Thyroid gland (tissue), 4 donors: ENCODE measurements at regions not wholly inside any gene's neighbourhood (a gene's known extent, or its start where the extent isn't known, plus 50 kb on each side); places are given as distances from the start of the nearest gene placed in this dataset.

Experiments
- DNase-seq, 2 donors: peaks; one replicate each; pipeline ENCODE4 v3.0.0-alpha.2; 2019
- H3K27ac ChIP-seq, 3 donors: fragments of 200-600 bp; sonication (generic); 1 replicate in 2 of 3; 2 replicates in 1 of 3; pipeline ENCODE4 v1.5.1; 2016 to 2019; ENCODE audit warnings: mild to moderate bottlenecking in 1 of 3, moderate library complexity in 1 of 3
- H3K27me3 ChIP-seq: fragments of 200-600 bp; sonication (generic); one replicate; pipeline ENCODE4 v1.5.1; 2019
- H3K36me3 ChIP-seq, 2 donors: fragments of 200-600 bp; sonication (generic); one replicate each; pipeline ENCODE4 v1.5.1; 2016 to 2019
- H3K4me1 ChIP-seq, 2 donors: fragments of 200-600 bp; sonication (generic); one replicate each; pipeline ENCODE4 v1.5.1; 2017 to 2019
- H3K4me3 ChIP-seq, 3 donors: fragments of 200-600 bp; sonication (generic); replicated peaks in 1 of 3; 1 replicate in 2 of 3; 2 replicates in 1 of 3; pipeline ENCODE4 v1.5.1; 2016; ENCODE audit warnings: mild to moderate bottlenecking in 1 of 3
- H3K9me3 ChIP-seq: fragments of 200-600 bp; sonication (generic); one replicate; pipeline ENCODE4 v1.5.1; 2017
- POLR2A ChIP-seq, 2 donors: fragments of 450-650 bp; IDR thresholded peaks; one replicate each; pipeline ENCODE4 v1.6.1; 2017; ENCODE audit warnings: antibody characterized with exemption in 2 of 2, mild to moderate bottlenecking in 2 of 2, moderate library complexity in 1 of 2
- WGBS, 2 donors: methylation state at CpG; one replicate each; pipeline ENCODE4 v1.1.5; 2017; 5-methylcytosine and 5-hydroxymethylcytosine counted together
- intact Hi-C: fragments of 100-400 bp; cut with DNase I; formaldehyde crosslinking; loops from one replicate; pipeline ENCODE4 v1.15.1; 2023
- TF ChIP-seq, protein P1 (sequence below), 6 experiments: fragments of 200-600 bp in 3 of 6; fragments of 450-650 bp in 3 of 6; sonication (generic) in 3 of 6; IDR thresholded peaks; one replicate each; pipeline ENCODE4 v1.5.1; 2016 to 2019; ENCODE audit warnings: antibody characterized with exemption in 6 of 6, mild to moderate bottlenecking in 2 of 6, inconsistent platforms in 1 of 6, moderate library complexity in 1 of 6

DNA sequence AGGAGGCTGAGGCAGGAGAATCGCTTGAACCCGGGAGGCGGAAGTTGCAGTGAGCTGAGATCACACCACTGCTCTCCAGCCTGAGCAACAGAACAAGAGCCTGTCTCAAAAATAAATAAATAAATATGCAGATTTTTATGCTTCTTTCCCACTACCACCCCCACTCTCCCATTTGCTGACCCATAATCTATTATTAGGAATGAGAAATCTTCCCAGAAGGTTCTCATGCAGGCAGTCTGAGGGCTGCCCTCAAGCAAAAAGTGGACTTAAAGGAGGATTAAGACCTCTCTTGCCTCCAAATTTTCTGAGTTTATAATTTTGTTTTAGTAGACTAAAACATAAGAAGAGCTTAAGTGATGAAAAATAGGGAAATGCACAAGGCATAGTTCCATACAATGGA is 85.2 kb upstream of the TOMM7 start:
- Histone ChIP-seq H3K4me3 (no peak overlapping the region), H3K36me3 (no peaks in the 10 kb centered on the region), H3K27me3 (no peaks in the 10 kb centered on the region), H3K27ac (no peak overlapping the region), H3K9me3 (no peaks in the 10 kb centered on the region), H3K4me1 (no peaks in the 10 kb centered on the region)
- 92 to 98% methylated on average over 3 of the region's 3 CpGs for WGBS, 2 donors
- no peak for DNase-seq
- intact Hi-C loops, result no loop called here
- TF ChIP-seq, protein P1, sequence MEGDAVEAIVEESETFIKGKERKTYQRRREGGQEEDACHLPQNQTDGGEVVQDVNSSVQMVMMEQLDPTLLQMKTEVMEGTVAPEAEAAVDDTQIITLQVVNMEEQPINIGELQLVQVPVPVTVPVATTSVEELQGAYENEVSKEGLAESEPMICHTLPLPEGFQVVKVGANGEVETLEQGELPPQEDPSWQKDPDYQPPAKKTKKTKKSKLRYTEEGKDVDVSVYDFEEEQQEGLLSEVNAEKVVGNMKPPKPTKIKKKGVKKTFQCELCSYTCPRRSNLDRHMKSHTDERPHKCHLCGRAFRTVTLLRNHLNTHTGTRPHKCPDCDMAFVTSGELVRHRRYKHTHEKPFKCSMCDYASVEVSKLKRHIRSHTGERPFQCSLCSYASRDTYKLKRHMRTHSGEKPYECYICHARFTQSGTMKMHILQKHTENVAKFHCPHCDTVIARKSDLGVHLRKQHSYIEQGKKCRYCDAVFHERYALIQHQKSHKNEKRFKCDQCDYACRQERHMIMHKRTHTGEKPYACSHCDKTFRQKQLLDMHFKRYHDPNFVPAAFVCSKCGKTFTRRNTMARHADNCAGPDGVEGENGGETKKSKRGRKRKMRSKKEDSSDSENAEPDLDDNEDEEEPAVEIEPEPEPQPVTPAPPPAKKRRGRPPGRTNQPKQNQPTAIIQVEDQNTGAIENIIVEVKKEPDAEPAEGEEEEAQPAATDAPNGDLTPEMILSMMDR (IDR thresholded peaks at IDR 0.05), result no peak
- TF ChIP-seq POLR2A (IDR thresholded peaks at IDR 0.05), result no peak

DNA sequence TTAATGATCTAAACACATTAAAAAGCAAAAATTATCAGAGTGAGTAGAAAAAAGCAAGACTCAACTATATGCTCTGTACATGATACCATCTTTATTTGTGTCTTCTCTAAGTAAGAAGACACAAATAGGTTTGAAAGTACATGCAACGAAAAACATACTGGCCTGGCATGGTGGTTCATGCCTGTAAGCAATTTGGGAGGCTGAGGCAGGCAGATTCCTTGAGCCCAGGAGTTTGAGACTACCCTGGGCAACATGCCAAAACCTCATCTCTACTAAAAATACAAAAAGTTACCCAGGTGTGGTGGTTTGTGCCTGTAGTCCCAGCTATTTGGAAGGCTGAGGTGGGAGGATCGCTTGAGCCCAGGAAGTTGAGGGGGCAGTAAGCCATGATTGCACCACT is 78.1 kb upstream of the TOMM7 start:
- Histone ChIP-seq H3K9me3 (no peaks in the 10 kb centered on the region), H3K4me3 (no peak overlapping the region), H3K27ac (no peak overlapping the region), H3K4me1 (no peaks in the 10 kb centered on the region), H3K36me3 (no peaks in the 10 kb centered on the region), H3K27me3 (no peaks in the 10 kb centered on the region)
- WGBS, 2 donors, result 75 to 89% methylated on average over 2 of the region's 2 CpGs
- DNase-seq, result no peak
- intact Hi-C loops, result no loop called here
- TF ChIP-seq, protein P1 (IDR thresholded peaks at IDR 0.05), result no peak

DNA sequence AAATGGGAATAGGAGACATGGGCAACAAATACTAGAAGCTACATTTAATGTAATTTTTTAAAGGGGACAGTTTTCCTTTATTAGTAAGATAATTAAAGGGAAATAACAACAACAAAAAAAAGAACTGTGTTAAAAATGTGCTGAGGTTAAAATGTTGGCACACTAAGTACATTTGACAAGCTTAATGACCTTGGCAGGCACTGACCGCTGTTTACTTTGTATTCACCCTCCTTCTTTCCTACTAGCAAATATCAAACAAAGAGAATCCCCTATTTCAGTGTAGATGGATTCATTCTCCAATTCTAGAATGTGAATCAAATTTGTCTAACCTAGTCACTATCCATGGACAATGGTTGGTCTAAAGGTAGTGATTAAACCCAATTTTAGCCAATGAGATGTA is 77.5 kb upstream of the TOMM7 start:
- TF ChIP-seq POLR2A (IDR thresholded peaks at IDR 0.05), result no peak
- TF ChIP-seq, protein P1 (IDR thresholded peaks at IDR 0.05), result no peak
- Histone ChIP-seq H3K27ac (no peak overlapping the region), H3K27me3 (no peaks in the 10 kb centered on the region), H3K4me3 (no peak overlapping the region), H3K9me3 (no peaks in the 10 kb centered on the region), H3K36me3 (no peaks in the 10 kb centered on the region), H3K4me1 (no peaks in the 10 kb centered on the region)
- intact Hi-C loops, result no loop called here
- WGBS, 2 donors, result 76 to 79% methylated on average over 1 of the region's 1 CpG
- no peak for DNase-seq

DNA sequence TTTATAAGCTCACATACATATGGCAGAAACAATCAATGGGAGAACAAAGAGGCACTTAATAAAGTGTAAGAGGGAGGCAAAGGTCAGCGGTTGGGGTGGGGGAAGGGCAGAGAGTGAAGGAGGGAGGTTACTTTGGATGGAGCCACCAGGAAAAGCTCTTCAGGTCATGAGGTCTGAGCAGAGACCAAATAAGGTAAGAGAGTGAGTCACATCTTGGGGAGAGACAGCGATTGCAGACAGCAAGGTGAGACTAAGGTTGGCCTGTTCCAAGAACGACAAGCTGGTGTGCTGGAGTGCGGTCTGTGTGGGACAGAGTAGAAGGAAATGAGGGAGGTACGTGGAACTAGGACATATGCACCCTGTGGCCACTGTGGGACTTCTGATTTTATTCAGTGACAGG is 74.3 kb upstream of the TOMM7 start:
- H3K4me3 ChIP-seq, result no peak overlapping the region
- no peaks in the 10 kb centered on the region for H3K27me3 ChIP-seq
- 81 to 88% methylated on average over 5 of the region's 5 CpGs for WGBS, 2 donors
- intact Hi-C loops, result no loop called here
- no peaks in the 10 kb centered on the region for H3K9me3 ChIP-seq
- no peaks in the 10 kb centered on the region for H3K4me1 ChIP-seq
- H3K27ac ChIP-seq, result no peak overlapping the region
- no peaks in the 10 kb centered on the region for H3K36me3 ChIP-seq
- DNase-seq, result no peak
- TF ChIP-seq POLR2A (IDR thresholded peaks at IDR 0.05), result no peak
- TF ChIP-seq, protein P1 (IDR thresholded peaks at IDR 0.05), result no peak

DNA sequence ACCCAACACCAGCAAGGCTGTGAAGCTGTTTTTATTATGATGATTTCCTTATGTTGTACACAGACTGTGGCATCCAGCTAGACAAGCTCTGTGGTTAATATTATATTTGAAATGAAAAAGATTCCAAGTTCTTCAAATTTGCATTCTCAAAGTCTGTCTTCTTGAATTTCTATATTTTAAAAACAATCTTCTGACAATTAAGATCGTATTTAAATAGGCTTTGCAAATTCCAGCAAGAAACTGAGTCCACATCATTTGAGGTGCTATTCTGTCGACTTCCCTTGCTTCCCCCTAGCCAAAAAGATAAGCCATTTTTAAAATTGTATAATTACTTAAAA is 73.1 kb upstream of the TOMM7 start:
- no peak for TF ChIP-seq POLR2A (IDR thresholded peaks at IDR 0.05)
- H3K27ac ChIP-seq, result no peak overlapping the region
- WGBS, 2 donors, result 79 to 81% methylated on average over 2 of the region's 2 CpGs
- DNase-seq, result no peak
- H3K4me1 ChIP-seq, result no peaks in the 10 kb centered on the region
- no peak overlapping the region for H3K4me3 ChIP-seq
- no peaks in the 10 kb centered on the region for H3K27me3 ChIP-seq
- no peaks in the 10 kb centered on the region for H3K36me3 ChIP-seq
- intact Hi-C loops, result no loop called here
- H3K9me3 ChIP-seq, result no peaks in the 10 kb centered on the region

DNA sequence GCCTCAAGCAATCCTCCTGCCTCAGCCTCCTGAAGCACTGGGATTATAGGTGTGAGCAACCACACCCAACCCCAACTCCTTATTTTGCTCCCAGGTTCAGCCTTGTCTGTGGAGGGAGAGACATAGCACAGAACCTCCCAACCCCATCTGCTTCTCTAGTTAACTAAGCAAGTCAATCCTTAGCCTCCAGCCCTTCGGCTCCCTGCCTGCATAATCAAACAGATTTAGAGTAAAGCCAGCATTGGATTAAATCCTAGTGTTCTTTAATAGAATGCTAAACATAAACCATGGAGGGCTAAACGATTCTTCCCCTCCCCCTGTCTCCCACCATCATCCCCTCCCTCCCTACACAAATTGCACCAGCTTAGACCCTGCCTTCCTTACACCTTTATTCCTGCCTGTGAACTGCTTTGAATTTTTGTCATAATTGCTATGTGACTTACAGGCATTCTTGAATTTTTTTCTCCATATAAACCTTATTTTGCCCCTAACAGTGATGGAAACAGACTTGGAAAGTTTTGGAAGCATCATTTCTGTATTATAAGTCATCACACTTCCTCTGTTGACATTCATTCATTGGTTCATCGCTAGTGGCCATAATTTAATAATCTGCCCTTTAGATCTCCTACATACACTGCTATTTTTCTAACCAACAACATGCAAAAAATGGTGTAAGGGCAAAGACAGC is 72.6 kb upstream of the TOMM7 start:
- no peaks in the 10 kb centered on the region for H3K27me3 ChIP-seq
- H3K36me3 ChIP-seq, result no peaks in the 10 kb centered on the region
- DNase-seq, result no peak
- H3K4me1 ChIP-seq, result no peaks in the 10 kb centered on the region
- H3K4me3 ChIP-seq, result no peak overlapping the region
- no peaks in the 10 kb centered on the region for H3K9me3 ChIP-seq
- WGBS, 2 donors, result 61 to 71% methylated on average over 3 of the region's 3 CpGs
- TF ChIP-seq POLR2A (IDR thresholded peaks at IDR 0.05), result no peak
- TF ChIP-seq, protein P1 (IDR thresholded peaks at IDR 0.05), result no peak
- H3K27ac ChIP-seq, result no peak overlapping the region
- intact Hi-C loops, result no loop called here
